NB4 (cell line): ENCODE measurements at regions not wholly inside any gene's neighbourhood (a gene's known extent, or its start where the extent isn't known, plus 50 kb on each side); places are given as distances from the start of the nearest gene placed in this dataset.

Experiments used
- MYC ChIP-seq: IDR thresholded peaks from 2 replicates; pipeline ENCODE4 v1.6.1; 2011; ENCODE audit warnings: low read depth, low read length
- POLR2A ChIP-seq: IDR thresholded peaks from 2 replicates; pipeline ENCODE4 v1.6.1; 2011; ENCODE audit warnings: mild to moderate bottlenecking; ENCODE audit not compliant: insufficient read length; ENCODE audit errors: extremely low read depth
- TF ChIP-seq, protein P1 (sequence below): IDR thresholded peaks from one replicate; pipeline ENCODE4 v1.5.1; 2012; ENCODE audit warnings: low read depth, low read length
- TF ChIP-seq, protein P2 (sequence below): IDR thresholded peaks from 2 replicates; pipeline ENCODE4 v1.6.1; 2011; ENCODE audit warnings: low read depth, low read length

DNA sequence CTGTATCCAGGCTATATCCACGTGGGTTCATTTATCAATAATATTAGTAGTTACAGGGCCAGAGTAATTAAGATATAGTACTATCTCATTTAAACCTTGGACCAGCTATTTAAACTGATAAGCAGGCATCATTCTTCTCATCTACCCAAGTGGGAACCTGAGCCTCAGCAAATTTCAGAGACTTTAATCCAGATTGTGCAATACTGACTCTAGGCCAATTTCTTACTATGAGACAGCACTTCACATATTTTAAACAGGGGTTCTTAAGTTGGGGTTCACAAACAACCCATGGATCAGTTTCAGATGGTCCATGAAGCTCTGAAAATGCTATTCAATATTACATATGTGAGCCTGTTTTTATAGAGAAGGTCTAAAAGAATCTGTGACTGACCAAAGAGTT lies 302.7 kb upstream of the PSMD7 start:
- TF ChIP-seq, protein P1, sequence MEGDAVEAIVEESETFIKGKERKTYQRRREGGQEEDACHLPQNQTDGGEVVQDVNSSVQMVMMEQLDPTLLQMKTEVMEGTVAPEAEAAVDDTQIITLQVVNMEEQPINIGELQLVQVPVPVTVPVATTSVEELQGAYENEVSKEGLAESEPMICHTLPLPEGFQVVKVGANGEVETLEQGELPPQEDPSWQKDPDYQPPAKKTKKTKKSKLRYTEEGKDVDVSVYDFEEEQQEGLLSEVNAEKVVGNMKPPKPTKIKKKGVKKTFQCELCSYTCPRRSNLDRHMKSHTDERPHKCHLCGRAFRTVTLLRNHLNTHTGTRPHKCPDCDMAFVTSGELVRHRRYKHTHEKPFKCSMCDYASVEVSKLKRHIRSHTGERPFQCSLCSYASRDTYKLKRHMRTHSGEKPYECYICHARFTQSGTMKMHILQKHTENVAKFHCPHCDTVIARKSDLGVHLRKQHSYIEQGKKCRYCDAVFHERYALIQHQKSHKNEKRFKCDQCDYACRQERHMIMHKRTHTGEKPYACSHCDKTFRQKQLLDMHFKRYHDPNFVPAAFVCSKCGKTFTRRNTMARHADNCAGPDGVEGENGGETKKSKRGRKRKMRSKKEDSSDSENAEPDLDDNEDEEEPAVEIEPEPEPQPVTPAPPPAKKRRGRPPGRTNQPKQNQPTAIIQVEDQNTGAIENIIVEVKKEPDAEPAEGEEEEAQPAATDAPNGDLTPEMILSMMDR, result no peak
- TF ChIP-seq POLR2A (no peak), MYC (no peak)
- TF ChIP-seq, protein P2, sequence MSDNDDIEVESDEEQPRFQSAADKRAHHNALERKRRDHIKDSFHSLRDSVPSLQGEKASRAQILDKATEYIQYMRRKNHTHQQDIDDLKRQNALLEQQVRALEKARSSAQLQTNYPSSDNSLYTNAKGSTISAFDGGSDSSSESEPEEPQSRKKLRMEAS, result no peak
